ENCODE measurements at regions not wholly inside any gene's neighbourhood (a gene's known extent, or its start where the extent isn't known, plus 50 kb on each side); places are given as distances from the start of the nearest gene placed in this dataset.

DNA sequence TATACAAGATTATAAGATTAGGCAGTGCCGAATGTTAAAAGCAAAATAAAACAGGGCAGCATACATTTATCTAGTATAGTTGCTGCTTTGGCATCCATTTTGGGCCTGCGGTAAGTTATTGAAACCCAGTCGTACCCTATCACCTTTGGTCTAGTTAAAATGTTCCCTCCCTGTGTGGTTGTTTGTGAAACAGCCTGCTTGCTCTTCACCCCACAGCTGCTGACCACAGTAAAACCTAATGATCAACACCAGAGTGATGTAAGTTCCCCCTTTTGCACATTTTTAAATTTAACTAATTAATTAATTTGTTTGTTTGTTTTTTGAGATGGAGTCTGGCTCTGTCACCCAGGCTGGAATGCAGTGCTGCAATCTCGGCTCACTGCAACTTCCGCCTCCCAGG, 50.3 kb upstream of the TXNDC5 start:
- Histone ChIP-seq H3K36me3 (ENCODE audit: control insufficient read depth, insufficient read depth, low read length) (no peaks in the 10 kb centered on the region), H3K4me3 (ENCODE audit: low read depth, low read length) (no peak overlapping the region), H3K27me3 (ENCODE audit: control insufficient read depth, insufficient read depth, low read length) (no peaks in the 10 kb centered on the region)
- TF ChIP-seq, protein P1, sequence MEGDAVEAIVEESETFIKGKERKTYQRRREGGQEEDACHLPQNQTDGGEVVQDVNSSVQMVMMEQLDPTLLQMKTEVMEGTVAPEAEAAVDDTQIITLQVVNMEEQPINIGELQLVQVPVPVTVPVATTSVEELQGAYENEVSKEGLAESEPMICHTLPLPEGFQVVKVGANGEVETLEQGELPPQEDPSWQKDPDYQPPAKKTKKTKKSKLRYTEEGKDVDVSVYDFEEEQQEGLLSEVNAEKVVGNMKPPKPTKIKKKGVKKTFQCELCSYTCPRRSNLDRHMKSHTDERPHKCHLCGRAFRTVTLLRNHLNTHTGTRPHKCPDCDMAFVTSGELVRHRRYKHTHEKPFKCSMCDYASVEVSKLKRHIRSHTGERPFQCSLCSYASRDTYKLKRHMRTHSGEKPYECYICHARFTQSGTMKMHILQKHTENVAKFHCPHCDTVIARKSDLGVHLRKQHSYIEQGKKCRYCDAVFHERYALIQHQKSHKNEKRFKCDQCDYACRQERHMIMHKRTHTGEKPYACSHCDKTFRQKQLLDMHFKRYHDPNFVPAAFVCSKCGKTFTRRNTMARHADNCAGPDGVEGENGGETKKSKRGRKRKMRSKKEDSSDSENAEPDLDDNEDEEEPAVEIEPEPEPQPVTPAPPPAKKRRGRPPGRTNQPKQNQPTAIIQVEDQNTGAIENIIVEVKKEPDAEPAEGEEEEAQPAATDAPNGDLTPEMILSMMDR (IDR thresholded peaks at IDR 0.05; ENCODE audit: insufficient read depth, low read depth, low read length) = no peak
- ChIA-PET CTCF (interaction anchor here (0.5 to 0.6 kb wide), 2 partner anchors 70 to 115 kb away, joined by 3 read pairs; no protein-coding TSS in a partner anchor), POLR2A (no interaction called here)
- no peak for DNase-seq (ENCODE audit: low read depth)
